ENCODE measurements at regions not wholly inside any gene's neighbourhood (a gene's known extent, or its start where the extent isn't known, plus 50 kb on each side); places are given as distances from the start of the nearest gene placed in this dataset.

- no peak overlapping the region for H3K4me3 ChIP-seq (ENCODE audit: low read depth, low read length, poor library complexity, severe bottlenecking)
- H3K36me3 ChIP-seq (ENCODE audit: insufficient read depth, low read length, poor library complexity, severe bottlenecking) = no peaks in the 10 kb centered on the region
- peaks cover 2% of the 10 kb centered on the region for H3K9me3 ChIP-seq (ENCODE audit: low read depth, low read length, poor library complexity, severe bottlenecking)
- no peak overlapping the region for H3K27ac ChIP-seq (ENCODE audit: low read depth, low read length, poor library complexity, severe bottlenecking)
- CTCF ChIA-PET = no interaction called here
- BruUV-seq (replicated peaks) = no TSS peak
- intact Hi-C loops (cut with micrococcal nuclease; ENCODE audit: unreplicated experiment) = no loop called here
- TF ChIP-seq CTCF (conservative IDR thresholded peaks at IDR 0.05; ENCODE audit: low read depth, low read length) = no peak
- no peak for TF ChIP-seq EZH2 (IDR thresholded peaks at IDR 0.05; ENCODE audit: borderline replicate concordance, low read depth, low read length, poor library complexity, severe bottlenecking)
- no peaks in the 10 kb centered on the region for H3K27me3 ChIP-seq (replicated peaks; ENCODE audit: insufficient read depth, low read depth, low read length, poor library complexity)
- POLR2A ChIA-PET (ENCODE audit: low non-redundant PET) = interaction anchor here (0.6 kb wide), 1 partner anchor 114 kb away, joined by 3 read pairs; no protein-coding TSS in a partner anchor
- no peaks in the 10 kb centered on the region for H3K4me1 ChIP-seq (ENCODE audit: insufficient read depth, low read length, poor library complexity, severe bottlenecking)
- DNase-seq (ENCODE audit: low spot score) = no peak
Observed at GRCh38 chr2:72038524-72038923, 109.1 kb downstream of the CYP26B1 start.

DNA sequence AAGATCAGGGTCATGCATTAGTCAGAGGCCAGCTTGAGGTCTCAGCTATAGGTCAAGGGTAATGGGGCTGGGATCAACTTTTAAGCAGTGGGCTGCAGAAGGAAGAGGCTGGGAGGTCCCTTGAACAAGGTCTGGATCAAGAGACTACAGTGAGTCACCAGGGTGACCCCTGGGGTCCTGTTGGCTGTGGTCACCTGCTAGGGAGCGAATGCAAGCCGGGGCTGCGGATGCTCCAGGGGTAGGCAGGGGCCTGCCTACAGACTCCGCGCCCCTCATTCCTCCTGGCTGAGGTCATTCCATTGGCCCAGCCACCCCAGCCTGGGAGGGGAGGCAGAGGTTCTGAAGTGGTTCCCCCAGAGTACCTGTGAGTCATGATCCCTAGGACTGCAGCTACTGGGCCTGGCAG is 110.4 kb downstream of the CYP26B1 start:
- Histone ChIP-seq H3K36me3 (ENCODE audit: insufficient read depth, low read length, poor library complexity, severe bottlenecking) (no peaks in the 10 kb centered on the region), H3K4me1 (ENCODE audit: insufficient read depth, low read length, poor library complexity, severe bottlenecking) (no peaks in the 10 kb centered on the region), H3K9me3 (ENCODE audit: low read depth, low read length, poor library complexity, severe bottlenecking) (no peaks in the 10 kb centered on the region), H3K27ac (ENCODE audit: low read depth, low read length, poor library complexity, severe bottlenecking) (no peak overlapping the region), H3K4me3 (ENCODE audit: low read depth, low read length, poor library complexity, severe bottlenecking) (no peak overlapping the region), H3K27me3 (replicated peaks; ENCODE audit: insufficient read depth, low read depth, low read length, poor library complexity) (no peaks in the 10 kb centered on the region)
- DNase-seq (ENCODE audit: low spot score) = no peak
- ChIA-PET CTCF (no interaction called here), POLR2A (ENCODE audit: low non-redundant PET) (no interaction called here)
- BruUV-seq (replicated peaks) = no TSS peak
- TF ChIP-seq CTCF (conservative IDR thresholded peaks at IDR 0.05; ENCODE audit: low read depth, low read length) (no peak), EZH2 (IDR thresholded peaks at IDR 0.05; ENCODE audit: borderline replicate concordance, low read depth, low read length, poor library complexity, severe bottlenecking) (no peak)
- intact Hi-C loops (cut with micrococcal nuclease; ENCODE audit: unreplicated experiment) = no loop called here

DNA sequence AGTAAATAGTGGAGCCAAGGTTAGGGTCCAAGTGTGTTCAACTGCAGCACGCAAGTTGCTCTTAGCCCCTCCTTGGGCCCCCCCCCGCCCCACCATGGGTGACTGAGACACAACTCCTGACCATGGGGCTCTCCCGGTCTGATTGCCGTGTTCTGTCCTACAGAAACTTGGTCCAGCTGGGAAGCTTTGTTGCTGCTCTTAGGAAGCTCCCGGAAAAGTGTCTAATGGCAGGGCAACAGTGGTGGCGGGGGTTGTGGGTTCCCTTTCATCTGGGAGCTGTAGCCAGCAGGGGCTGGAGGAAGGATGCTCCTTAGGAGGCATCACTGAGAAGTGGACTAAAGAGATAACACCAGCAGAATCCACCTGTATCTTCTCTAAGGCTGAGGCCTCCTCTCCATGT is 111.1 kb downstream of the CYP26B1 start:
- no peaks in the 10 kb centered on the region for H3K27me3 ChIP-seq (replicated peaks; ENCODE audit: insufficient read depth, low read depth, low read length, poor library complexity)
- no peaks in the 10 kb centered on the region for H3K4me1 ChIP-seq (ENCODE audit: insufficient read depth, low read length, poor library complexity, severe bottlenecking)
- ChIA-PET POLR2A (ENCODE audit: low non-redundant PET) (no interaction called here), CTCF (no interaction called here)
- no peaks in the 10 kb centered on the region for H3K9me3 ChIP-seq (ENCODE audit: low read depth, low read length, poor library complexity, severe bottlenecking)
- TF ChIP-seq EZH2 (IDR thresholded peaks at IDR 0.05; ENCODE audit: borderline replicate concordance, low read depth, low read length, poor library complexity, severe bottlenecking) = no peak
- no peak for TF ChIP-seq CTCF (conservative IDR thresholded peaks at IDR 0.05; ENCODE audit: low read depth, low read length)
- DNase-seq (ENCODE audit: low spot score) = no peak
- BruUV-seq (replicated peaks) = no TSS peak
- intact Hi-C loops (cut with micrococcal nuclease; ENCODE audit: unreplicated experiment) = no loop called here
- no peaks in the 10 kb centered on the region for H3K36me3 ChIP-seq (ENCODE audit: insufficient read depth, low read length, poor library complexity, severe bottlenecking)
- no peak overlapping the region for H3K27ac ChIP-seq (ENCODE audit: low read depth, low read length, poor library complexity, severe bottlenecking)
- no peak overlapping the region for H3K4me3 ChIP-seq (ENCODE audit: low read depth, low read length, poor library complexity, severe bottlenecking)

Measured in A673 (cell line).